WTC11 (cell line): ENCODE measurements at regions not wholly inside any gene's neighbourhood (a gene's known extent, or its start where the extent isn't known, plus 50 kb on each side); places are given as distances from the start of the nearest gene placed in this dataset.

ENCODE experiments used
- ATAC-seq: fragments of 200-7000 bp; cut with Tn5 transposase; 2 replicates; pipeline ENCODE4 v1.10.0; 2021; ENCODE audit warnings: mild to moderate bottlenecking, moderate library complexity
- CTCF ChIA-PET: fragments of 300-600 bp; sonication (Branson Sonifier 250); formaldehyde crosslinking; loops from one replicate; lab custom pipeline; 2021; ENCODE audit warnings: antibody characterized with exemption; lab: Charles Lee
- POLR2A ChIA-PET: fragments of 350-600 bp; sonication (Branson Sonifier 250); formaldehyde crosslinking; loops from one replicate; lab custom pipeline; 2021; ENCODE audit warnings: antibody characterized with exemption; lab: Charles Lee
- DNase-seq: peaks from one replicate; pipeline ENCODE4 v3.0.0; 2021; ENCODE audit warnings: low spot score
- H3K27ac Mint-ChIP-seq: 2 replicates; pipeline ENCODE4 v1.8.0; 2021; ENCODE audit warnings: mixed read lengths
- H3K27me3 Mint-ChIP-seq: 2 replicates; pipeline ENCODE4 v1.8.0; 2021; ENCODE audit warnings: low read depth, mild to moderate bottlenecking, moderate library complexity, mixed read lengths
- H3K36me3 Mint-ChIP-seq: 2 replicates; pipeline ENCODE4 v1.8.0; 2021; ENCODE audit warnings: mixed read lengths
- H3K4me1 Mint-ChIP-seq: 2 replicates; pipeline ENCODE4 v1.8.0; 2022; ENCODE audit warnings: mixed read lengths
- H3K4me3 Mint-ChIP-seq: 2 replicates; pipeline ENCODE4 v1.8.0; 2021; ENCODE audit warnings: mild to moderate bottlenecking, moderate library complexity, mixed read lengths
- H3K9me3 Mint-ChIP-seq: 2 replicates; pipeline ENCODE4 v1.8.0; 2021; ENCODE audit warnings: mixed read lengths
- ATF3 ChIP-seq: sonication (generic); formaldehyde crosslinking; conservative IDR thresholded peaks from 2 replicates; pipeline ENCODE4 v1.8.1; 2022; ENCODE audit warnings: mild to moderate bottlenecking, missing genetic modification reagents
- E2F5 ChIP-seq: sonication (generic); formaldehyde crosslinking; IDR thresholded peaks from 2 replicates; pipeline ENCODE4 v1.8.1; 2022; ENCODE audit warnings: mild to moderate bottlenecking, moderate library complexity, missing genetic modification reagents
- EMX1 ChIP-seq: fragments of 250-450 bp; sonication (Bioruptor Pico); IDR thresholded peaks from 2 replicates; pipeline ENCODE4 v1.8.0; 2021; ENCODE audit warnings: mild to moderate bottlenecking
- ERG ChIP-seq: fragments of 250-450 bp; sonication (Bioruptor Pico); IDR thresholded peaks from 2 replicates; pipeline ENCODE4 v1.8.0; 2021; ENCODE audit warnings: mild to moderate bottlenecking
- ESRRA ChIP-seq: sonication (generic); formaldehyde crosslinking; IDR thresholded peaks from 2 replicates; pipeline ENCODE4 v1.8.1; 2022; ENCODE audit warnings: mild to moderate bottlenecking, missing genetic modification reagents, borderline replicate concordance
- FOXP1 ChIP-seq: sonication (generic); formaldehyde crosslinking; IDR thresholded peaks from 2 replicates; pipeline ENCODE4 v1.8.0; 2022; ENCODE audit warnings: missing genetic modification reagents, mild to moderate bottlenecking, moderate library complexity, borderline replicate concordance
- GRHL2 ChIP-seq: fragments of 250-450 bp; sonication (Bioruptor Pico); IDR thresholded peaks from 2 replicates; pipeline ENCODE4 v1.8.0; 2022; ENCODE audit warnings: mild to moderate bottlenecking, moderate library complexity; ENCODE audit not compliant: insufficient replicate concordance, severe bottlenecking
- HMGA2 ChIP-seq: fragments of 250-450 bp; sonication (Bioruptor Pico); IDR thresholded peaks from 2 replicates; pipeline ENCODE4 v1.4.0; 2021; ENCODE audit warnings: mild to moderate bottlenecking, moderate library complexity
- MXD4 ChIP-seq: fragments of 250-450 bp; sonication (Bioruptor Pico); IDR thresholded peaks from 2 replicates; pipeline ENCODE4 v1.8.0; 2021; ENCODE audit warnings: mild to moderate bottlenecking, moderate library complexity, borderline replicate concordance
- NR1H2 ChIP-seq: sonication (generic); formaldehyde crosslinking; IDR thresholded peaks from 2 replicates; pipeline ENCODE4 v1.9.0; 2021; ENCODE audit warnings: mild to moderate bottlenecking, moderate library complexity, missing genetic modification reagents
- PREB ChIP-seq: sonication (generic); formaldehyde crosslinking; IDR thresholded peaks from 2 replicates; pipeline ENCODE4 v1.8.1; 2022; ENCODE audit warnings: mild to moderate bottlenecking, missing genetic modification reagents, moderate library complexity, borderline replicate concordance
- RORB ChIP-seq: fragments of 250-450 bp; sonication (Bioruptor Pico); IDR thresholded peaks from 2 replicates; pipeline ENCODE4 v1.9.0; 2021; ENCODE audit warnings: mild to moderate bottlenecking
- TEAD1 ChIP-seq: sonication (generic); formaldehyde crosslinking; IDR thresholded peaks from 2 replicates; pipeline ENCODE4 v1.8.0; 2022; ENCODE audit warnings: mild to moderate bottlenecking, missing genetic modification reagents
- USF2 ChIP-seq: sonication (generic); formaldehyde crosslinking; IDR thresholded peaks from 2 replicates; pipeline ENCODE4 v1.8.1; 2023; ENCODE audit warnings: mild to moderate bottlenecking, missing genetic modification reagents, moderate library complexity
- ZBTB21 ChIP-seq: sonication (generic); formaldehyde crosslinking; IDR thresholded peaks from 2 replicates; pipeline ENCODE4 v1.8.1; 2023; ENCODE audit warnings: mild to moderate bottlenecking, missing genetic modification reagents, borderline replicate concordance
- ZNF138 ChIP-seq: sonication (generic); formaldehyde crosslinking; conservative IDR thresholded peaks from 2 replicates; pipeline ENCODE4 v1.8.1; 2022; ENCODE audit warnings: mild to moderate bottlenecking, moderate library complexity, missing genetic modification reagents
- ZNF232 ChIP-seq: sonication (generic); formaldehyde crosslinking; IDR thresholded peaks from 2 replicates; pipeline ENCODE4 v1.8.0; 2022; ENCODE audit warnings: mild to moderate bottlenecking, missing genetic modification reagents
- ZNF281 ChIP-seq: sonication (generic); formaldehyde crosslinking; IDR thresholded peaks from 2 replicates; pipeline ENCODE4 v1.8.0; 2023; ENCODE audit warnings: mild to moderate bottlenecking, missing genetic modification reagents
- ZNF425 ChIP-seq: fragments of 250-450 bp; sonication (Bioruptor Pico); conservative IDR thresholded peaks from 2 replicates; pipeline ENCODE4 v1.9.0; 2021; ENCODE audit warnings: mild to moderate bottlenecking
- ZNF671 ChIP-seq: fragments of 250-450 bp; sonication (Bioruptor Pico); IDR thresholded peaks from 2 replicates; pipeline ENCODE4 v1.8.0; 2021; ENCODE audit warnings: mild to moderate bottlenecking
- ZSCAN18 ChIP-seq: fragments of 250-450 bp; sonication (Bioruptor Pico); IDR thresholded peaks from 2 replicates; pipeline ENCODE4 v2.1.2; 2022; ENCODE audit warnings: mild to moderate bottlenecking, moderate library complexity

- H3K4me1 Mint-ChIP-seq: no peaks in the 10 kb centered on the region
- peaks cover 4% of the 10 kb centered on the region; the same call in 1 of the 2 replicates for H3K36me3 Mint-ChIP-seq
- no peak overlapping the region for H3K27ac Mint-ChIP-seq
- TF ChIP-seq ZNF138 (CRISPR knock-in tag): no peak
- TF ChIP-seq RORB (CRISPR knock-in tag): no peak
- TF ChIP-seq ZNF232 (CRISPR knock-in tag): no peak
- TF ChIP-seq NR1H2 (CRISPR knock-in tag): no peak
- no peak for TF ChIP-seq ZNF425 (CRISPR knock-in tag)
- no peak for TF ChIP-seq E2F5 (CRISPR knock-in tag)
- TF ChIP-seq ZBTB21: no peak
- no peak for TF ChIP-seq ZNF671
- TF ChIP-seq ESRRA (CRISPR knock-in tag): no peak
- TF ChIP-seq ZSCAN18 (CRISPR knock-in tag): no peak
- TF ChIP-seq FOXP1 (CRISPR knock-in tag): no peak
- no peaks in the 10 kb centered on the region for H3K27me3 Mint-ChIP-seq
- peaks cover 23% of the 10 kb centered on the region for H3K9me3 Mint-ChIP-seq
- ChIA-PET POLR2A (no interaction called here), CTCF (no interaction called here)
- no peak overlapping the region for H3K4me3 Mint-ChIP-seq
- DNase-seq: no peak
- ATAC-seq: no peak
These were observed 770.1 kb upstream of the CELF2 start for GRCh38 chr10:10247585-10247984.

GRCh38 chr10:10256860-10257259, 760.8 kb upstream of the CELF2 start:
- H3K27ac Mint-ChIP-seq: no peak overlapping the region
- H3K36me3 Mint-ChIP-seq: peaks cover 13% of the 10 kb centered on the region
- DNase-seq (no peak), ATAC-seq (no peak)
- TF ChIP-seq HMGA2 (CRISPR knock-in tag): no peak
- no peak for TF ChIP-seq ATF3 (CRISPR knock-in tag)
- TF ChIP-seq EMX1: no peak
- no peak for TF ChIP-seq ZNF138 (CRISPR knock-in tag)
- no peak for TF ChIP-seq MXD4
- no peak for TF ChIP-seq TEAD1 (CRISPR knock-in tag)
- TF ChIP-seq PREB (CRISPR knock-in tag): no peak
- no peak for TF ChIP-seq ZNF281 (CRISPR knock-in tag)
- no peak for TF ChIP-seq ERG (CRISPR knock-in tag)
- TF ChIP-seq USF2 (CRISPR knock-in tag): no peak
- TF ChIP-seq GRHL2 (CRISPR knock-in tag): no peak
- H3K4me1 Mint-ChIP-seq: no peaks in the 10 kb centered on the region
- H3K9me3 Mint-ChIP-seq: peaks cover 43% of the 10 kb centered on the region
- POLR2A ChIA-PET: no interaction called here
- CTCF ChIA-PET: no interaction called here
- H3K27me3 Mint-ChIP-seq: no peaks in the 10 kb centered on the region
- H3K4me3 Mint-ChIP-seq: no peak overlapping the region
